GM21619 (cell line): ENCODE measurements at regions not wholly inside any gene's neighbourhood (a gene's known extent, or its start where the extent isn't known, plus 50 kb on each side); places are given as distances from the start of the nearest gene placed in this dataset.

Experiments used
- ATAC-seq: cut with Tn5 transposase; IDR thresholded peaks from one replicate; pipeline ENCODE4 v1.9.1; 2021; ENCODE audit not compliant: unreplicated experiment

GRCh38 chr2:65488527-65488926 is 56.1 kb upstream of the SPRED2 start:
- no peak for ATAC-seq

- ATAC-seq: no peak
Measured at GRCh38 chr2:65487404-65487803, 55.0 kb upstream of the SPRED2 start.

GRCh38 chr2:65486802-65487201 is 54.4 kb upstream of the SPRED2 start:
- ATAC-seq: no peak

GRCh38 chr2:65486282-65486681 is 53.9 kb upstream of the SPRED2 start:
- no peak for ATAC-seq

GRCh38 chr2:65485839-65486238 is 53.4 kb upstream of the SPRED2 start:
- ATAC-seq: no peak

GRCh38 chr2:65483763-65484162 is 51.4 kb upstream of the SPRED2 start:
- ATAC-seq: no peak

- ATAC-seq: no peak
Measured at GRCh38 chr2:65482971-65483370, 50.6 kb upstream of the SPRED2 start.
